MCF 10A (cell line): ENCODE measurements at regions not wholly inside any gene's neighbourhood (a gene's known extent, or its start where the extent isn't known, plus 50 kb on each side); places are given as distances from the start of the nearest gene placed in this dataset.

ENCODE experiments used
- BruUV-seq: library from RNA; stranded (reverse); fragments of 400-500 nt; replicated peaks from 2 replicates; lab custom pipeline; 2021; lab: Mats Ljungman, UMichigan
- CTCF ChIA-PET: fragments of 300-600 bp; sonication (Branson Sonifier 250); formaldehyde crosslinking; extraction: SDS; loops from one replicate; lab custom pipeline; 2021; ENCODE audit warnings: antibody characterized with exemption, inconsistent platforms; lab: Yijun Ruan, JAX
- POLR2A ChIA-PET: fragments of 300-600, 350-650 bp; sonication (Branson Sonifier 250); formaldehyde crosslinking; extraction: SDS; loops from one replicate; lab custom pipeline; 2020; ENCODE audit warnings: antibody characterized with exemption, inconsistent platforms; lab: Yijun Ruan, JAX
- DNase-seq: peaks from one replicate; pipeline ENCODE4 v3.0.0-alpha.2; 2018; ENCODE audit not compliant: unreplicated experiment
- H3K27ac Mint-ChIP-seq: one replicate; pipeline ENCODE4 v1.8.0; 2022; ENCODE audit warnings: mild to moderate bottlenecking, low read depth, mixed read lengths; ENCODE audit not compliant: unreplicated experiment
- H3K27me3 Mint-ChIP-seq: one replicate; pipeline ENCODE4 v1.8.0; 2022; ENCODE audit warnings: mixed read lengths; ENCODE audit not compliant: insufficient read depth, unreplicated experiment
- H3K36me3 Mint-ChIP-seq: one replicate; pipeline ENCODE4 v1.8.0; 2022; ENCODE audit warnings: mild to moderate bottlenecking, moderate library complexity, mixed read lengths; ENCODE audit not compliant: insufficient read depth, unreplicated experiment
- H3K4me1 Mint-ChIP-seq: one replicate; pipeline ENCODE4 v1.8.0; 2022; ENCODE audit warnings: mixed read lengths; ENCODE audit not compliant: insufficient read depth, unreplicated experiment
- H3K4me3 Mint-ChIP-seq: one replicate; pipeline ENCODE4 v1.8.0; 2022; ENCODE audit warnings: mild to moderate bottlenecking, moderate library complexity, mixed read lengths; ENCODE audit not compliant: unreplicated experiment
- H3K9me3 Mint-ChIP-seq: one replicate; pipeline ENCODE4 v1.8.0; 2022; ENCODE audit warnings: mixed read lengths; ENCODE audit not compliant: unreplicated experiment
- CTCF ChIP-seq: fragments of 200-600 bp; IDR thresholded peaks from one replicate; pipeline ENCODE4 v1.8.0; 2022; ENCODE audit warnings: antibody characterized with exemption, mild to moderate bottlenecking; ENCODE audit not compliant: unreplicated experiment
- intact Hi-C: fragments of 100-400 bp; cut with micrococcal nuclease; formaldehyde crosslinking; loops from 2 replicates; pipeline ENCODE4 v1.14.1; 2022

GRCh38 chr5:57407391-57407790, 75.2 kb downstream of the ACTBL2 start:
- intact Hi-C loops: no loop called here
- no peak for DNase-seq
- ChIA-PET CTCF (interaction anchor here (0.6 to 1.0 kb wide), 3 partner anchors 11 to 538 kb away, joined by 3 to 4 read pairs (median 3); no protein-coding TSS in a partner anchor), POLR2A (no interaction called here)
- no peak for TF ChIP-seq CTCF
- Mint-ChIP-seq H3K27me3 (no peaks in the 10 kb centered on the region), H3K9me3 (no peaks in the 10 kb centered on the region), H3K27ac (no peak overlapping the region), H3K36me3 (no peaks in the 10 kb centered on the region), H3K4me3 (no peak overlapping the region), H3K4me1 (no peaks in the 10 kb centered on the region)
- no TSS peak for BruUV-seq

GRCh38 chr5:57406641-57407040, 76.0 kb downstream of the ACTBL2 start:
- Mint-ChIP-seq H3K9me3 (no peaks in the 10 kb centered on the region), H3K36me3 (no peaks in the 10 kb centered on the region), H3K27me3 (no peaks in the 10 kb centered on the region), H3K27ac (no peak overlapping the region), H3K4me3 (no peak overlapping the region), H3K4me1 (no peaks in the 10 kb centered on the region)
- intact Hi-C loops: no loop called here
- BruUV-seq: no TSS peak
- TF ChIP-seq CTCF: no peak
- POLR2A ChIA-PET: no interaction called here
- CTCF ChIA-PET: interaction anchor here (0.6 kb wide), 1 partner anchor 539 kb away, joined by 3 read pairs; no protein-coding TSS in a partner anchor
- DNase-seq: no peak

DNA sequence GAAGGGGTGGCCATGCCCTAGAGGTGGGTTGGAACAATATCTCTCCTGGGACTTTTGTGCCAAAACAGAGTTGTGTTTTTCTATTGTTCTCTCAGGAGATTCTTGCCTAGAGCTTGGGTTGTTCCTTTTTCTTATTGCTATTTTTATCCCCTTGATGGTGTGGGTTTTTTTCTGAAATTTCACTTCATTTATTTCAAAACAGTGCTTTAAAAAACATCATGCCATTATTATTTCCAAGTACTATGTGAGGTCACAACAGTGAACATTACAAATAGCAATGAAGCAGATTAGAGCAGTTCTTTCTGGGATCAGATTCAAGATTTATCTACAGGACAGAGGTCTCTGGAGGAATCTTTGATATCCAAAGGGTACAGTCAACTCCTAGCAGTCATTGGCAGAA, 76.6 kb downstream of the ACTBL2 start:
- H3K4me3 Mint-ChIP-seq: no peak overlapping the region
- no peaks in the 10 kb centered on the region for H3K27me3 Mint-ChIP-seq
- no peak overlapping the region for H3K27ac Mint-ChIP-seq
- no peaks in the 10 kb centered on the region for H3K4me1 Mint-ChIP-seq
- TF ChIP-seq CTCF: no peak
- ChIA-PET POLR2A (no interaction called here), CTCF (no interaction called here)
- H3K9me3 Mint-ChIP-seq: no peaks in the 10 kb centered on the region
- no peaks in the 10 kb centered on the region for H3K36me3 Mint-ChIP-seq
- no TSS peak for BruUV-seq
- intact Hi-C loops: no loop called here
- no peak for DNase-seq

DNA sequence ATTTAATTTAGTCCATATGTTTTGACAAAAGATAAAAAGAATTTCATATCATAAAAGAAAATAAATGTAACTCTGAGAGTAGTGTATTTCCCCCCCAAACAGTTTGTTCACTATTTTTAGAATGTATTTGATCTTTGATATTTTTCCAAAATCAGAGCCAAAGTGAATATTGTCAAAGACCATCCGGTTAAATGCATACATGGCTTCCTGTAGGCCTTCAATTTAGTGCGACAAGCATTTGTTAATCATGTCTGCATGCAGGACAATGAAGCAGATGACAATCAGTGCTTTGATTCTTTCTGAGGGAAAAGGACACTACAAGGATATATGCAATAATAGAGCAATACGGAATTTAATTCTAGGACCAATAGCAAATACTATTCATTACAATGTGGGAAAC, 79.8 kb downstream of the ACTBL2 start:
- no peak overlapping the region for H3K27ac Mint-ChIP-seq
- ChIA-PET CTCF (interaction anchor here (0.7 to 0.9 kb wide), 2 partner anchors 9 to 86 kb away, joined by 3 to 5 read pairs; no protein-coding TSS in a partner anchor), POLR2A (no interaction called here)
- no peak for TF ChIP-seq CTCF
- H3K4me1 Mint-ChIP-seq: no peaks in the 10 kb centered on the region
- no peak overlapping the region for H3K4me3 Mint-ChIP-seq
- no TSS peak for BruUV-seq
- no peaks in the 10 kb centered on the region for H3K9me3 Mint-ChIP-seq
- intact Hi-C loops: no loop called here
- H3K27me3 Mint-ChIP-seq: no peaks in the 10 kb centered on the region
- H3K36me3 Mint-ChIP-seq: no peaks in the 10 kb centered on the region
- DNase-seq: no peak
